K562 (cell line): ENCODE measurements at regions not wholly inside any gene's neighbourhood (a gene's known extent, or its start where the extent isn't known, plus 50 kb on each side); places are given as distances from the start of the nearest gene placed in this dataset.

Experiments used
- NR0B1 ChIP-seq: fragments of 450-650 bp; IDR thresholded peaks from one replicate; pipeline ENCODE4 v1.6.1; 2018; ENCODE audit warnings: mild to moderate bottlenecking, moderate library complexity; ENCODE audit not compliant: partially characterized antibody
- ZBTB11 ChIP-seq, 3 experiments: fragments of 200-800 bp in 1 of 3; fragments of 250-450 bp in 1 of 3; fragments of 450-650 bp in 1 of 3; sonication (Bioruptor Pico) in 1 of 3; sonication (Bioruptor generic) in 1 of 3; formaldehyde crosslinking in 1 of 3; IDR thresholded peaks; 2 replicates each; pipeline versions ENCODE4 v1.6.1 to v1.8.0; 2016 to 2022; ENCODE audit warnings: mild to moderate bottlenecking in 2 of 3, missing genetic modification characterization in 2 of 3, missing compliant biosample characterization in 1 of 3, moderate library complexity in 1 of 3

- TF ChIP-seq NR0B1 = no peak
- TF ChIP-seq ZBTB11 (CRISPR knock-in tag; IDR thresholded peaks at IDR 0.05) = no peak
Measured at GRCh38 chr4:136637071-136637777, 895.1 kb downstream of the PCDH18 start.
